Activated B cell treated with CpG ODN at 0.5 μM for 24 hours (primary cell): ENCODE measurements at regions not wholly inside any gene's neighbourhood (a gene's known extent, or its start where the extent isn't known, plus 50 kb on each side); places are given as distances from the start of the nearest gene placed in this dataset.

ENCODE experiments used
- ATAC-seq: fragments of 200-7000 bp; cut with Tn5 transposase; one replicate; pipeline ENCODE4 v1.10.0; 2021; ENCODE audit warnings: low read depth, mild to moderate bottlenecking, moderate library complexity
- CTCF ChIA-PET: fragments of 350-600 bp; sonication (Branson Sonifier 250); formaldehyde crosslinking; loops from one replicate; lab custom pipeline; 2021; ENCODE audit warnings: antibody characterized with exemption; lab: Charles Lee
- POLR2A ChIA-PET: fragments of 350-600 bp; sonication (Branson Sonifier 250); formaldehyde crosslinking; loops from one replicate; lab custom pipeline; 2021; ENCODE audit warnings: antibody characterized with exemption; lab: Charles Lee
- DNase-seq: peaks from one replicate; pipeline ENCODE4 v3.0.0; 2022
- H3K27ac Mint-ChIP-seq: one replicate; pipeline ENCODE4 v1.8.0; 2020; ENCODE audit warnings: mixed read lengths
- H3K27me3 Mint-ChIP-seq: one replicate; pipeline ENCODE4 v1.8.0; 2021; ENCODE audit warnings: mixed read lengths
- H3K36me3 Mint-ChIP-seq: one replicate; pipeline ENCODE4 v1.8.0; 2021; ENCODE audit warnings: low read depth, mixed read lengths
- H3K4me1 Mint-ChIP-seq: one replicate; pipeline ENCODE4 v1.8.0; 2021; ENCODE audit warnings: mixed read lengths
- H3K4me3 Mint-ChIP-seq: one replicate; pipeline ENCODE4 v1.8.0; 2020; ENCODE audit warnings: mild to moderate bottlenecking, mixed read lengths
- H3K9me3 Mint-ChIP-seq: one replicate; pipeline ENCODE4 v1.8.0; 2020; ENCODE audit warnings: mixed read lengths
- CTCF ChIP-seq: fragments of 200-600 bp; IDR thresholded peaks from one replicate; pipeline ENCODE4 v1.8.0; 2022; ENCODE audit warnings: antibody characterized with exemption, mild to moderate bottlenecking
- intact Hi-C: fragments of 100-400 bp; cut with micrococcal nuclease; formaldehyde crosslinking; loops from one replicate; pipeline ENCODE4 v1.15.1; 2024

- TF ChIP-seq CTCF: no peak
- POLR2A ChIA-PET: no interaction called here
- Mint-ChIP-seq H3K4me1 (no peaks in the 10 kb centered on the region), H3K9me3 (no peaks in the 10 kb centered on the region), H3K36me3 (no peaks in the 10 kb centered on the region), H3K27me3 (no peaks in the 10 kb centered on the region), H3K4me3 (no peak overlapping the region), H3K27ac (no peak overlapping the region)
- ATAC-seq (no peak), DNase-seq (no peak)
- intact Hi-C loops: no loop called here
- CTCF ChIA-PET: no interaction called here
Observed at GRCh38 chr4:170671171-170671570, 581.4 kb upstream of the AADAT start.

GRCh38 chr4:170667814-170668213 is 578.1 kb upstream of the AADAT start:
- H3K36me3 Mint-ChIP-seq: no peaks in the 10 kb centered on the region
- H3K9me3 Mint-ChIP-seq: no peaks in the 10 kb centered on the region
- no peak for TF ChIP-seq CTCF
- ChIA-PET POLR2A (no interaction called here), CTCF (no interaction called here)
- ATAC-seq (no peak), DNase-seq (no peak)
- H3K4me3 Mint-ChIP-seq: no peak overlapping the region
- H3K27ac Mint-ChIP-seq: no peak overlapping the region
- intact Hi-C loops: no loop called here
- no peaks in the 10 kb centered on the region for H3K27me3 Mint-ChIP-seq
- no peaks in the 10 kb centered on the region for H3K4me1 Mint-ChIP-seq

- Mint-ChIP-seq H3K9me3 (no peaks in the 10 kb centered on the region), H3K4me1 (no peaks in the 10 kb centered on the region), H3K27me3 (no peaks in the 10 kb centered on the region), H3K4me3 (no peak overlapping the region), H3K27ac (no peak overlapping the region), H3K36me3 (no peaks in the 10 kb centered on the region)
- intact Hi-C loops: no loop called here
- ChIA-PET POLR2A (no interaction called here), CTCF (no interaction called here)
- TF ChIP-seq CTCF: no peak
- DNase-seq: no peak
- ATAC-seq: no peak
Observed at GRCh38 chr4:170666909-170667308, 577.2 kb upstream of the AADAT start.

GRCh38 chr4:170662250-170662649 is 572.5 kb upstream of the AADAT start:
- intact Hi-C loops: no loop called here
- POLR2A ChIA-PET: no interaction called here

GRCh38 chr4:170657761-170658160 is 568.0 kb upstream of the AADAT start:
- H3K4me1 Mint-ChIP-seq: no peaks in the 10 kb centered on the region
- CTCF ChIA-PET: no interaction called here
- no peaks in the 10 kb centered on the region for H3K36me3 Mint-ChIP-seq
- no peak for TF ChIP-seq CTCF
- intact Hi-C loops: no loop called here
- H3K27me3 Mint-ChIP-seq: no peaks in the 10 kb centered on the region
- ATAC-seq: no peak
- POLR2A ChIA-PET: no interaction called here
- no peak for DNase-seq
- H3K27ac Mint-ChIP-seq: no peak overlapping the region
- no peak overlapping the region for H3K4me3 Mint-ChIP-seq
- H3K9me3 Mint-ChIP-seq: no peaks in the 10 kb centered on the region

More at GRCh38 chr4:170662250-170662649, 572.5 kb upstream of the AADAT start:
- CTCF ChIA-PET: no interaction called here
- H3K27ac Mint-ChIP-seq: no peak overlapping the region
- no peaks in the 10 kb centered on the region for H3K27me3 Mint-ChIP-seq
- TF ChIP-seq CTCF: no peak
- no peak overlapping the region for H3K4me3 Mint-ChIP-seq
- ATAC-seq: no peak
- no peaks in the 10 kb centered on the region for H3K36me3 Mint-ChIP-seq
- no peaks in the 10 kb centered on the region for H3K4me1 Mint-ChIP-seq
- no peaks in the 10 kb centered on the region for H3K9me3 Mint-ChIP-seq
- DNase-seq: no peak
